HG03558 (cell line): ENCODE measurements at regions not wholly inside any gene's neighbourhood (a gene's known extent, or its start where the extent isn't known, plus 50 kb on each side); places are given as distances from the start of the nearest gene placed in this dataset.
"Not testable (repeated sequence)": the region's sequence is repeated elsewhere in the genome, so short reads cannot be mapped to it uniquely, and the experiment has no call there.

Experiments
- ATAC-seq: cut with Tn5 transposase; IDR thresholded peaks from one replicate; pipeline ENCODE4 v1.9.1; 2021; ENCODE audit warnings: moderate number of reproducible peaks; ENCODE audit not compliant: unreplicated experiment; ENCODE audit errors: extremely low read depth

DNA sequence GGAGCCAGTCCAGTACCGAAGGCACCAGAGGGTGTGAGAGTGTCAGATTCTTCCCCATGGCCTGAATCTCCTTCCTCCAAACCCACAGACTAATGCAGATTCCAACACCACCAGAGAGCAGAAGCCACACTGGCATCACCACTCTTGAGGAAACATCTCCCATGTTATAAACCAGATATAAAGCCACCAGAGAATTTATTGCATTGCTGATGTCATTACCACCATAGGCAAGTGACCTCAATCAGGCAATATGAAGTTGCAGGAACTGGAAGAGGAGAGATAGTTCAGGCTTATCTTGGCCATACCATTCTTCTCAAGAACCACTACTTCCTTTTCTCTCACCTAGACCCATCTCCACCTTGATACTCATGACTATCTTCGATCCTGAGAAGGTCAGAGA is 653.4 kb downstream of the TMEM121 start:
- no peak for ATAC-seq

DNA sequence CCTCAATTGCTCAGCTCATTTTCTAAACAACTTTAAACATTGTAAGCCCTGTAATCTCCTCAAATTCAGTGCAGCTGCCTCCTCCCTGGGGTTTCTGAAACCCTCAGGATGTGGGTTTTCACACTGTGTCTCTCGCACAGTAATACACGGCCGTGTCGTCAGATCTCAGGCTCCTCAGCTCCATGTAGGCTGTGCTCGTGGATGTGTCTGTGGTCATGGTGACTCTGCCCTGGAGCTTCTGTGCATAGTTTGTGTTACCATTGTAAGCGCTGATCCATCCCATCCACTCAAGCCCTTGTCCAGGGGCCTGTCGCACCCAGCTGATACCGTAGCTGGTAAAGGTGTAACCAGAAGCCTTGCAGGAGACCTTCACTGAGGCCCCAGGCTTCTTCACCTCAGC is 658.4 kb downstream of the TMEM121 start:
- ATAC-seq = not testable (repeated sequence)

DNA sequence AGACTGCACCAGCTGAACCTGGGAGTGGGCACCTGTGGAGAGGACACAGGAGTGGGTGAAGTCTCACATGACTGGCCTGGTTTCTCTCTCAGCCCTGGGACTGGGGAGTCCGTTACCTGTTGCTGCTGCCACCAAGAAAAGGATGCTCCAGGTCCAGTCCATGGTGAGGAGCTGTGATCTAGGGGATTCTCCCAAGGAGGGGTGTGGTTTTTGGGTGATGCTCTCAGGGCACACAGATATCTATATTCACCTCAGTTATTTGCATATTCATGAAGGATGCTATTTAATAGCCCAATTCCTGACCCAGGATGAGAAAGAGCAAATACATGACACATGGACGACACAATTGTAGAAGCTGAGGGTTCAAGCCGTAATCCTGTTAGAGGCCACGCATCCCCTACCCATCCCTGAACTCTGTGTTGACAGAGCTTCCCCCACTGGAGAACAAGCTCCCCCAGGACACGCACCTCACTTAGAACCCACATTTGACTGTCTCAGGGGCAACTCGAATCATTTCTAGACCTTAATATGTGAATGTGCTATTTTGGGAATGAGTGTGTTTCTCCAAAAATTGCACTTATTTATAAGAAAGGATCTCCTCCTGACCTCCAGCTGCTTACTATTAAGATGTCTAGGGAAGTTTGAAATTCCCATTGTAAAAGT is 658.9 kb downstream of the TMEM121 start:
- not testable (repeated sequence) for ATAC-seq

DNA sequence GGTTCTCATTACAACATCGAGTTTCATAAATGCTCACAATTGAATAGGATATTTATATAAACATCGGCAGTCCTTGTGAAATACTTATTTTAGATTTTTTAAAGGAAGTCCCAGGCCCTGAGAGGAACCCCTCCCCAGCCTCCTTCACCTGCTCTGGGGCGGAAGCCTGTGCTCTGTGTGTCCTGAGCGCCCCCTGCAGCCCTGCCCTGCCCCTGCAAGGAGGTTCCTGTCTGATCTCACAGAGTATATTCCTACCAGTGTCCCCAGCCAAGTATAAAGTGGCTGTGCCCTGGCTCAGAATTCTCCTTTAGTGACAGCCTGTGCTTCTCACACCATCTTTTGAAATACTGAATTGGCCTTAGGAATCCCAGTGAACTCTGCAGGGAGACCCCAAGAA is 659.5 kb downstream of the TMEM121 start:
- ATAC-seq = no peak

DNA sequence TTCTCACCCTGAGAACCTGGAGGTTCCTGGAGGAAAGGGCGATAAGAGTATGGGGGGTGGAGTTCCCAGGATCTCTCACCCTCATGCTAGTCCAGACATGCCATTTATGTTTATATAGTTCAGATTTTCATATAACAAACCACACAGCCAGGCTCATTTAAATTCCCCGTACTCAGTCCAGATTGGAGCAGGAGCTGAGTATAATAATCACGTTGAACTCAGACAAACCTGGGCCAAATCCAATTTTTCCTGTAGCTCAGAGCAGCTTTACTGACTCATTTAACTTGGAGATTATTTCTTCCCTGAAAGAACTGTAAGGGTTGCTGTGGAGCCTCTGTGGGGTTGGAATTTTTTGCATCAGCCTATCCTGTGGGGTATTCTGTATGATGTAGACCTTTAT is 660.8 kb downstream of the TMEM121 start:
- ATAC-seq = no peak

DNA sequence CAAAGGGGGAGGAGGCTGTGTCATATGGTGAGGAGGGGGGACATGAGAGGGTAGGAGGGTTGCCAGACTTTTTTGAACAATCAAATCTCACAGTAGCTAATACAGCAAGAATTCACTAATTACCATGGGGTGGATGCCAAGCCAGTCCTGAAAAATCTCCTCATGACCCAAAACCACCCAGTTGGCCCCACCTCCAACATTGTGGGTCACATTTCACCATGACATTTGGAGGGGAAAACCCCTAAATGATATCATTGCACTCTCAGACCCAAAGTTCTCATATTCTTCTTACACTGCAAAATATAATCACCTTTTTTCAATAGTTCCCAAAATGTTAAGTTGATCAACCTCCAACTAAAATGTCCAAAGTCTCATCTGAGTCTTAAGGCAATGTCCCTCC is 666.3 kb downstream of the TMEM121 start:
- not testable (repeated sequence) for ATAC-seq

DNA sequence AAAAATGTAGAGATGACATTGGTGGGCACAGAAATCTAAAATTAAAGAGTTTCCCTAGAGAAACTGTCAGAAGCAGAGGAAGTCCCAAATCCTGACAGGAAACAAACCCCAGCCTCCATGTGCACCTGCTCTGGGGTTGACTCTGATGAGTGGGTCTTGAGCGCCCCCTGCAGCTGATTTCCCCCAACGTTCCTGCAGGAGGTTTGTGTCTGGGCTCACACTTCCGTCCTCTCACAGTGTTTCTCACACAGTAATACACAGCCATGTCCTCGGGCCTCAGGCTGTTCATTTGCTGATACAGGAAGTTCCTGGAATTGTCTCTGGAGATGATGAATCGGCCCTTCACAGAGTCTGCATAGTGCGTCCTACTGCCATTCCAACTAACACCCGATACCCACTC is 670.1 kb downstream of the TMEM121 start:
- ATAC-seq = not testable (repeated sequence)

DNA sequence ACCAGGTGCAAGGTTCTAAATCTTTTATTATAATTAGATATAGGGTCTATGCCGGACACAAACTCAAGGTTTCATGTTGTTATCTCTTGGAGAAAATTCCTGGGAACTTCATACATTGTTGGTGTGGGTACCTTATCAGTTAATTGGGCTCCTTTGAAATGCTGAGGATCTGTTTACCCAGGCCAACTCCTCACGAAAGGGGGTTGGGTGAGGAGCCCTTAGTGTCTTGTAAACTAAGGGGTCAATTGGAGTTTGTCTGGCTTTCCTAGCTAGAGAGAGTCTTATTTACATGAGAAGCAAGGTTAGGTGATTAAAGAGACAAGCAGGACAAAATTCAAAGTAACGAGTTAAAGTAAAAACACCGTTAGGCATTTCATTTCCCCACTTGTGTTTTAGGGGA is 670.9 kb downstream of the TMEM121 start:
- not testable (repeated sequence) for ATAC-seq

DNA sequence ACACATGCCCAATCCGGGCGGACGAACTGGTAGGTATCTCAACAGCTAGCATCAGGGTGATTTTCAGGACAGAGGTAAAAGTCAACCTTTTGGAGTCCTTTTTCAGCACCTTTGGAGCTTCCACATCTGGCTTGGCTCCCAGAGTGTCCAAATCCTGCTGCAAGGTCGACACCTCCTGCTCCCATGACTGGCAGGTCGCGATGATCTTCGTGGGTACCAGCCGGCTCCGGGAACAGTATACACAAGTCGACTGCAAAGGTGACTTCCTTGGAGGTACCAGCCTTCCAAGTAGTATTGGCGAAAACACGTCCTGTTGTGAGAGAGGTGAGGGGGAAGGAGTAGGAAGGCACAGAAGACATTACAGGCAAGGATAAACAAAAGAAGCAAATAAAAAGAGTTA is 672.7 kb downstream of the TMEM121 start:
- no peak for ATAC-seq

DNA sequence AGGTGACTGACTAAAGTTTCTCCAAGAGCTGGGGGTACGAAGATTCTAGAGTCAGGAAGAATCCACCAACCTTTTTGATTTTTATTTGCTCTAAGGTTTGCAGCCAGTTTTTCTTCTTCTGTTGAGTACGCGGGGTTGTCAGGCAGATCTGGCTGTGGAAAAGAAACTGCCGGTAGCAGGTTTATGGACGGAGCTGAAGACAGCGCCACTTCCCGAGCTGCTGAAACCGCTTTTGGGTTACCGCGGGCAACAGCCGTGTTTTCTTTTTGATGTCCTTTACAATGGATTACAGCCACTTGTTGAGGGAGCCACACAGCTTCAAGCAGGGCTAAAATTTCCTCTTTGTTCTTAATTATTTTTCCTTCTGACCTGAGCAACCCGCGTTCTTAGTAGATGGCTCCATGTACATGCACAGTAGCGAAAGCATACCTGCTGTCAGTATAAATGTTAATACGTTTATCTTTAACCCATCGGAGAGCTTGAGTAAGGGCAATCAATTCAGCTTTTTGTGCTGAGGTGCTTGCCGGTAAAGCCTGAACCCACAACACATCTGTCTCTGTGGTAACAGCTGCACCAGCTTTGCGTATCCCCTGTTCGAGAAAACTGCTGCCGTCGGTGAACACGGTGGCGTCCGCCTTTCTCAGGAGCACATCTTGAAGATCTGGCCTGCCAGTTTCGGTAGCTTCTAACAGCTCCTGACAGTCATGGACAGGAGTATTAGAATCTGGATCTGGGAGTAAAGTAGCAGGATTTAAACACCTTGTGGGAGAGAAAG is 674.3 kb downstream of the TMEM121 start:
- no peak for ATAC-seq

DNA sequence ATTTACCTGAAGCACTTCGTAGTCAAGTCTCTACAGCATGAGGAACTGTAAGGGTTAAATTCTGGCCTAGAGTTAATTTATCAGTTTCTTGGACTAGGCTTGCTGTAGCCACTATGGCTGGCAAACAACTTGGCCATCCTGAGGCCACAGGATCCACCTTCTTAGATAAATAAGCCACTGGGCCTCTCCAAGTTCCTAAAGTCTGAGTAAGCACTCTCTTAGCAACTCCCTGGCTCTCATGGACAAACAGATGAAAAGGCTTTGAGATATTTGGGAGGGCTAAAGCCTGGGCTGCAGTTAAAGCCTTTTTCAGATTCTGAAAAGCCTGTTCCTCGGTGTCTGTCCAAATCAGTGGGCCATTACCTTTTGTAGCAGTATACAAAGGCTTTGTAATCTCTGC is 675.0 kb downstream of the TMEM121 start:
- ATAC-seq = no peak

DNA sequence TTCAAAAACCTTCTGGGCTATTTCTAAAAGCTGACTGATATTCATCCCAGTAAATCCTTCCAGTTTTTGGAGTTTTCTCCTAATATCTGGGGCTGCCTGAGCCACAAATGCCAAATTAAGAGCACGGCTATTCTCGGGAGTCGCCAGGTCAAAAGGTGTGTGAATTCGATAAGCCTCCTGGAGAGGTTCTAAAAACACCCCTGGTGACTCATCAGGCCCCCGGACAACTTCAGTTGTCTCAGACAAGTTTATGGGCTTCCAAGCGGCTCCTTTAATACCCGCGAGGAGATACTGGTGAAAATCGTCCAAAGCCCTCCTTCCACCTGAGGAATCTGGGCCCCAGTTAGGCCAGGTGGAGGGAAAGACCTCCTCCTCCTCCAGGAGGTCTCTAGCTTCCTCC is 677.1 kb downstream of the TMEM121 start:
- ATAC-seq = no peak

DNA sequence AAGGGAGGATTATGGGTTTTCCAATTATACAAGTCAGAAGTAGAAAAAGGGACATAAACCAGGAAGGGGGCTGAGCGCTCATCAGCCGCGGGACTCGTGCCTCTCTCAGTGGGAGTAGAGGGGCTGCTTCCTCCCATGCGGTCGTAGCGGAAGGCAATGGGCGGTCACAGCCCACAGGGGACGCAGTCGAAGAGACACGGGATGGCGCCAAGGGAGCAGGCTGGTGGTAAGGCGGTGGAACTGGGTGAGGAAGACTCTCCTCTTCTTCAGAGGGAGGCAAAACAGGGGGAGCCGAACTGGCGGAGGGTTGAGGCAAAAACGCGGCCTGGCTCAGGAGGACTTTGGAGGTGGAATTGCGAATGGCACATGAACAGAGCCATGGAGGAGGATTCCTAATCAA is 677.7 kb downstream of the TMEM121 start:
- ATAC-seq = no peak

DNA sequence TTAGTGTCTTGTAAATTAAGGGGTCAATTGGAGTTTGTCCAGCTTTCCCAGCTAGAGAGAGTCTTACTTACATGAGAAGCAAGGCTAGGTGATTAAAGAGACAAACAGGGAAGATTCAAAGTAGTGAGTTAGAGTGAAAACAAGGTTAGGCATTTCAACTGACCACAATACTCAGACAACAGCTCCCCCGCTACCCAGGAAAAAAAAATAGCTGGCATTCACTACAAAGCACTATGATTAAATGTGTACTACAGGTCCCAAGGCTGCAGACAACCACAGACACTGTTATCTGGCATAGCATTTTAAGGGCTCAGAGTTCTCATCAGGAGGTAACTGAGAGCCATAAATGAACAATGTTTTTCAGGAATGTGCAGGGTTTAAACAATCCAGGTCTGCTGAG is 680.9 kb downstream of the TMEM121 start:
- ATAC-seq = no peak

DNA sequence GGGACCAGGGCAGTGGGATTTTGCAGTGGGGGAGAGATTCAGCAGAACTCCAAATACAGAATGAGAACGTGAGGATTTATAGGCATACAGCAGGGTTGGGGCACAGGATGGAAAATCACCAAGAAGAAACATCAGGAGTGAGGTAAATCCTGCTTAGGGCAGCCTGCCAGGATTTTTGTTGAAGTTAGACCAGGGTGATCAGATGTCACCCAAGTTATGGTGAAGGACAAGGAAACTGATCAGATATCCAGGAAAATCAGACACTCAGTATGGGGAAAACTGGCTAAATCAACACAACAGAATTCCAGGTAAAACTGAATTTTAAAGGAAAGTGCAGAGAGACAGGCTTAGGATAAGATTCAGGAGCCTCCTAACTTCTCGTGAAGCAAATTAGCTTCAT is 682.4 kb downstream of the TMEM121 start:
- ATAC-seq = no peak

DNA sequence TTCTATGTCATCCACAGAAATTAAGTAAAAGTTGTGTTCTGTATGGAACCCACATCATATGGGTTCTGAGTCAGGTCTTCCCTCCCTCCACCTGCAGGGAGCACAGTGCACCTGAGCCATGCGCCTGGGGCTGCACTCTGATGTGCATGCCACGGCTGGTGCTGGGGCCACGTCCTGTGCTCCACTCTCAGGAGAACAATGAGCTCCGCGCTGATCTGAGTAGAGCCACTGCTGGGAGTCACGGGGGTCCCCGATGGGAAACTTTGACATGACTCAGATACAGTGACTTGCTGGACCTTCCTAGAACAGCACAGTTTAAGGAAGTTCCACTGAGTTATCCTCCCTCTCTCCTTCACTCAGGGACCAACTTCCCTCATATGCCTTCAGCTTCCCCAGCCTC is 683.4 kb downstream of the TMEM121 start:
- ATAC-seq = no peak

DNA sequence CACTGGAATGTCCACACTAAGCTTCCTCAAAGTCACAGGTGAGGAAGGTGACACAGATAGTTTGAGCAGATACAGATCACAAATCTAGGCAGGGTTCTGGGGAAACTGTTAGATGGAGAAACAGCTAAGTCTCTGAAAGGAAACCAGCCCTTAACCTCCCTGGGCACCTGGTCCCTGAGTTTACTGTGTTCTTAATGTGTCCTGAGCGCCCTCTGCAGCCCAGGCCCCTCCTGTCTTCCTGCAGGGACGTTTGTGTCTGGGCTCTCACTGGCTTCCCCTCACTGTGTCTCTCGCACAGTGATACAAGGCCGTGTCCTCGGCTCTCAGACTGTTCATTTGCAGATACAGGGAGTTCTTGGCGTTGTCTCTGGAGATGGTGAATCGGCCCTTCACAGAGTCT is 684.3 kb downstream of the TMEM121 start:
- ATAC-seq = no peak

DNA sequence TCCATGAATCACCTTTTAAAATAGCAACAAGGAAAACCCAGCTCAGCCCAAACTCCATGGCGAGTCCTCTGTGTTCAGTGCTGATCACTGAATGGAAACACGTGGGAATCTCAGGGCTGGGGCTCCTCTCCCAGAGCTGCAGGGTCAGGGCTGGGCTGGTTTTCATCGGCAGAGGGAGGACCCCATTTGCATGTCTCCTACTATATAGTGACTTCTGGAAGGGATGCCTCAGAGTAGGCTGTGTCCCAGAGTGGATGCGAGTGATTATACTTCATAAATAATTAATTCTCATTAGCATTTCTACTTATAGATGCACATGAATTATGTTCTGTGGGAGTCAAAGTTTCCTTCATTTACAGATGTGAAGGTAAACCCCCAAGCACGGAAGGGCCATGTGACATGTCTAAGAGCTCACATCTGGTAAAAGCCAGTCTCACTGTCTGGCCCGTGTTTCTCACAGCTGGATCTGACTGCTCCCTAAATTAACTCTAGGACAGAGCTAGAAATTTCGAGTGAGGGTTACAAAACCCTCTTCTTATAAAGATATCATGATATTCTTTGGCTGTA is 685.0 kb downstream of the TMEM121 start:
- ATAC-seq = no peak

DNA sequence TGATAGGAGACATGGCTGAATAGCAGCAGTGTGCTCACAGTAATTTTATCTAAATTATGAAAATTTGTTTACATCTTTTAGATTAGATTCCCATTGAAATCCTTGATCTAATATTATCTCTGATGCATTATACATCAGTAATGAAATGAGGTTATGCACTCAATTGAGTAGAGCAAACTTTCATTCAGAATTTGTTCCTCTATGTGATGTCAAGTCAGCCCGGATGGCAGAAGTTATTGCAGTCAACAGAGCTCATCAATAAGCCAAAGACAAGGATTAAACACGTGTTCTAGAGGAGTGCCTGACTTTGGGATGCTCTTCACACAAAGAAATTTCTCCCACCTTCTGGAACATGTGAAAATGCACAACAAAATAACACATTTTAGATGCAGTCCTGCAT is 688.8 kb downstream of the TMEM121 start:
- no peak for ATAC-seq

DNA sequence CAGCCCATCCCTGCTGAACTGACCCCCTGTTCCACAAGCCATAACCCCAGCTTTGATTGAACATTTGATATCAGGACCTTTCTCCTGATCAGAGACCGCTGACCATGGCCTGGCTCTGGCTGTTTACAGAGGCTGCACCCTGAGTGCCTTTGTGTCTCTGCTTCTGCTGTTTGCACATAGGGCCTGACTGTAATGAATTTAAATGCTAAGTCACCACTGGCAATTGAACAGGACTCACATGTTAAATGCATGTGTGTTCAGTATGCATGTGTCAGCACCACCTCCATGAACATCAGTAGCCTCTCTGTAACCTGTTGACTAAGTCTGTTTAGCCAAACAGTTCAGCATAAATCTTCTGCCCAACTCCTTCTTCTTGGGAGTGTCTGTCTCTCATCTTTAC is 690.3 kb downstream of the TMEM121 start:
- no peak for ATAC-seq

DNA sequence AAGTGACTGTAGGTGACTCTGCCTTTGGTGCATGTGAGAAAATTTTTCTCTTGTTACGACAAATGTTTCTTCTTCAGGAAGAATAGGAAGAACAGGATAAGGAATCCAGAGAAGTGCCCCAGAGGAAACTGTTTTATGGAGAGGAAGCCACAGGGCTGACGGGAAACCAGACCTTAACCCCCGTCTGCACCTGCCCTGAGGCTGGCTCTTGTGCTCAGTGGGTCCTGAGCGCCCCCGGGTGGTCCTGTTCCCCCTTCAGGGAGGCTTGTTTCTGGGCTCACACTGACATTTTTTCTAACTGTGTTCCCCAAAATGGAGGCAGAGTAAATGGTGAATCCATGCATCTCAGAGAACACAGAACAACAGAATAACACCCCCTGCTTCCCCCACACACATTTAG is 691.8 kb downstream of the TMEM121 start:
- ATAC-seq = no peak

DNA sequence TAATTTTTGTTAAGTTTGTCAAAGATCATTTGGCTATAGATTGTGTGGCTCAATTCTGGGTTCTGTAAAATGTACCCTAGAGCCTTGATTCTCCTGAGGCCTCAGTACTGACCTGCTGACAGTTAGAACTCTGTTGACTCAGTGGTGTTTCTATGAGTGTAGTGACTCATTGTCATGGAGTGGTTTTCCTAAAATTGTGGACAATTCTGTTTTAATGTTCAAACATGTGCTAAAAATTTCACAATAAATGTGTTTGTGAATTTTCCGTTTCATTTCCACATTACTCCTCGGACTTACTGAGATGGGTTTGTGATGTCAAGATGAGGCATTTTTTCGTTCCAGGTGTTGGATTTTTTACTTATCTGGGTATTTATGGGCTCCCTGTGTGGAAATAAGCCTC is 695.9 kb downstream of the TMEM121 start:
- ATAC-seq = no peak
